HG02852 (cell line): ENCODE measurements at regions not wholly inside any gene's neighbourhood (a gene's known extent, or its start where the extent isn't known, plus 50 kb on each side); places are given as distances from the start of the nearest gene placed in this dataset.

Source experiments
- ATAC-seq: cut with Tn5 transposase; IDR thresholded peaks from one replicate; pipeline ENCODE4 v1.9.1; 2021; ENCODE audit warnings: mild to moderate bottlenecking, moderate library complexity; ENCODE audit not compliant: unreplicated experiment

DNA sequence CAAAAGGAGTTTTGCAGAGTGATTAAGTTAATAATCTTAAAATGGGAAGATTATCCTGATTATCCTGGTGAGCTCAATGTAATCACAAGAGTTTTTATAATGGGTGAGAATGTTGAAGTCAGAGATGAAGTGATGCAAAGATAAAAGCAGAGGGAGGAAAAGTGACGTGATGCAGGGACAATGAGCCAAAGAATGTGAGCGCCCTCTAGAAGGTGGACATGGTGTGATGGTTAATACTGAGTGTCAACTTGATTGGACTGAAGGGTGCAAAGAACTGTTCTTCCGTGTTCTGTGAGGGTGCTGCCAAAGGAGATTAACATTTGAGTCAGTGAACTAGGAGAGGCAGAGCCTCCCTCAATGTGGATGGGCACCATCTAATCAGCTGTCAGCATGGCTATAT is 569.6 kb upstream of the AGTR1 start:
- ATAC-seq: no peak

DNA sequence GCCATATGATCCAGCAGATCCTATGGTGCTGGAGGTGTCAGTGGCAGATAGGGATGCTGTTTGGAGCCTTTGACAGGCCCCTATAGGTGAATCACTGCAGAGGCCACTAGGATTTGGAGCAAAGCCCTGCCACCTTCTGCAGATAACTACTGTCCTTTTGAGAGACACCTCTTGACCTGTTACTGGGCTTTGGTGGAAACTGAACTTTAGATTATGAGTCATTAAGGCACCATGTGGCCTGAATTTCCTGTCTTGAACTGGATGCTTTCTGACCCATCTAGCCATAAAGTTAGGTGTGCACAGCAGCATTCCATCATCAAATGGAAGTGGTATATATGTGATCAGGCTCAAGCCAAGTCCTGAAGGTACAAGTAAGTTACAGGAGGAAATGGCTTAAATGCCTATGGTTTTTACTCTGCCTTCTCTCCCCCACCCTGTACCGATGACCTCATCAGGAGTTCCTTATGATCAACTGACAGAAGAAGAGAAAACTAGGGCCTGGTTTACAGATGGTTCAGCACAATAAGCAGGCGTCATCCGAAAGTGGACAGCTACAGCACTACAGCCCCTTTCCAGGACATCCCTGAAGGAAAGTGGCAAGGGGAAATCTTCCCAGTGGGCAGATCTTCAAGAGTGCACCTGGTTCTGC is 565.6 kb upstream of the AGTR1 start:
- no peak for ATAC-seq

DNA sequence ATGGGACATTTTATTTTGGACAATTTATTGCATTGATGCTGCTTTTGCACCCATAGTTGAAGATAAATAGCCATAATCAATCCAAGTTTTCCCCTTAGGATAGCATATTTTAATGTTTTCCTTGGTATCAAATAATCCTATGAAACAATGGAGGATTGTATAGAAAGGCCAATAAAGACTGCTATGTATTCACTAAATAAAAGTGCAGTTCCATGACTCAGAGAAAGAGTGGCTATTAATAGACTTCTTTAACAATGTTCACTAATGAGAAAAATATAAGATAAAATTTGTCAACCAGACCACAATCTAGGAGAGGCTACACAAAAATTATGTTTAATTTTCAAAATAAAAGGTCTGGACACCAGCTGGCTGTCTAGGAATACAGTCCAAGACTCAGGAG is 560.9 kb upstream of the AGTR1 start:
- ATAC-seq: no peak

DNA sequence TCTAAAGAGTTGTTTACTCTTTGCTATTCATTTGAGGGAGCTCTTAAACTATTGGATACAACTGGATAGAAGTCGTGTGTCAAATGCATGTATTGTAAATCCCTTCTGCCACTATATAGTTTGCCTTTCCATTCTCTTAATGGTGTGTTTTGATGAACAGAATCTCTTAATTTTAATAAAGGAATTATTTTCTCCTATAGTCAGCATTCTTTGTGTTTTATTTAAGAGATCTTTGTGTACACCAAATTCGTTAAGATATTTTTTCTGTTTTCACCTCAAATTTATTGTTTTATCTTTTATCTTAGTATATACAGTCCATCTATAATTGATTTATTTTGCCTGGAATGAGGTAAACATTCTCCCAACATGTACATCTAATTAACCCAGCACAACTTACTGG is 551.5 kb upstream of the AGTR1 start:
- no peak for ATAC-seq

DNA sequence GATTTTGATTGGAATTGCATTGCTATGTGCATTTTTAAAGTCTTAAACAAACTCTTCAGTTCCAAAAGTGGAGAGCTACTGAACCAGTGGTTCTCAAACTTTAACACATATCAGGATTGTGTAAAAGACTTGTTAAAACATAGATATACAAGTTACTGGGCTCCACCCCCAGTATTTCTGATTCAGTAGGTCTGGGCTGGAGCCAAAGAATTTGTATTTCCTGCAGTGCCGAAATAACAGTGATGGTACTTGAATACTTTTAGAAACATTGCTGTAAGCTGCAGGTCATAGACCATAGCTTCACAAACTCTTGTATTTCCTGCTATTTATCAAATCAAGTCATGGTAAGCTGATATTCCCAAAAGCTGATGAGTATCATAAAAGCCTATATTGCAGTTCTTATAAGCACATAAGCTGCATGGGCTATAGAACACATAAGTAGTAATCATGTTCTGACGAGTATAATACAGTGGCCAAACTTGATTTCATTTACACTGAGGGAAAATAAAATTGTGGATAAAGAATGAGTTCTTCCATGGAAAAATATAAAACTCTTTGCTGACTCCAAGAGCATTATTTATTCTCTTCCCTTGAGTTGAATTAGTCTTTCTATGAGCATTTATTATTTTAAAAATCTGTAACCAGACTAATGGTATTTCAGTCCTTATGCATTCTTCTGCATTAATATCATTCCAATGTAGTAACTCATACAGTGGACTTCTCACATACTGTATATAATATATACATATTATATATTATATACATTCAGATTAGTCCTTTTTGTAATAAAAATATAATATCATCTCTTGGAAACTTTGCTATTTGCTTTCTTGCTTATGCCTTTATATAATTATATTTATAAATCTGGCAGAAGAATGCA is 550.5 kb upstream of the AGTR1 start:
- no peak for ATAC-seq

DNA sequence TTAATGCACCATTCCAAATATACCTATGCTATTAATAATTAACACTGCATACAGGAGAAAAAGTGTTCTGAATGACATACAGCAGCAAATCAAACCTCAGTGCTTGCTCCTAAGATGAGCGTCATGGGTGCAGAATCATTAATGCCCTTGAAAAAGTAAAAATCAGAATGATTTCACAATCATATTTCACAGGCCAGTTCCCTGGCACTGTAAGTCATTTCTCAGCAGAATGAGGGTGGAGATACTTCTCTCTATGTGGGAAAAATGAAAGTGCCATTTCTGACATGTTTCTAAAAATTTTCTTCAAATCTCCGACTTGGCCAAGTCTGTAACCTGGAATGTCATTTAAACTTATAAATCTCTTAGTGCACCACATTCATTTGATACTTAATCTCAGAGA is 549.8 kb upstream of the AGTR1 start:
- no peak for ATAC-seq

DNA sequence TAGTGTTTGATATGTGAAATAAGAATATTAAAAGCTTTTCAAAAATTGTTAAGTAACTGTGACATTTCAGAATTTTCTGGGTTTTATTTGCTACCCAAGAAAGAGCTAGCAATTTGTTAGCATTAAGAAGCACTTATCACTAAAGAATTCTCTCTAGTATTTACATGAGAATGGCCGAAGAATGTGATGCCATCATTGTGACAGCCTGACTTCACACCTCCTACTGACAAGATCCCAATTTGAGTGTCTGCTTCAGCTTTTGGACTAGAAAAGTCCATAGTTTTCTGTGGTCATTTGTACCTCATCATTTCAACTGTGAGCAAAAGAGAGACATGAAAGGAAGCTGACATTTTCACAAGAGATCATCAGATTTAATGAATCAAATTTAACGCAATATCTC is 548.1 kb upstream of the AGTR1 start:
- no peak for ATAC-seq

DNA sequence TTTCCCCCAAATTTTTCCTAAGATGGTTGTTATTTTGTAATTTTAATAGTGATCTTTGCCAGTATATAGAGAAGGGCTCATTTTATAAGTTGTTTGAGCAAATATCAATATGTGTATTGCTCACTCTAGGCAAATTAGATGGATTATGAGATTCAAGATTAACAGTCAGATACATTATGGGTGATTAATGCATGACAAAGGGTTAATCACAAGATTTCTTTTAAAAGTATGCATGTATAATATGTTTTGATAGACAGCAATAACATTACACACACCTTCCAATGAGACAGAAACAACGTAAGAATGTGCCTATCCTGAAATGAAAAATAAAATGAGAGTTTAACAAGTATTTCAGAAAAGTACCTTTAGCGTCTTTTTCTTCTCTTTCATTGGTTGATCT is 547.6 kb upstream of the AGTR1 start:
- ATAC-seq: no peak

DNA sequence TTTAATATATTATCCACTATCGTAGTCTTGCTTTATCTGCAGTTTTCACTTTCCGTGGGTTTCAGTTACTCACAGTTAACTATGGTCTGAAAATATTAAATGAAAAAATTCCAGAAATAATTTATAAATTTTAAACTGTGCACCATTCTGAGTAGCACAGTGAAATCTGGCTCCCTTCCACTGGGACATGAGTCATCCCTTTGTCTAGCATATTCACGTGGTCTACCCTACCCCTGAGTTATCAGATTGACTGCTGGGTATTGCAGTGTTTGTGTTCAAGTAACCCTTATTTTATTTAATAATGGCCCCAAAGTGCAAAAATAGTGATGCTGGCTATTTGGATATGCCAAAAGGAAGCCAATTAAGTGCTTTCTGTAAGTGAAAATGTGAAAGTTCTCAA is 539.5 kb upstream of the AGTR1 start:
- no peak for ATAC-seq

DNA sequence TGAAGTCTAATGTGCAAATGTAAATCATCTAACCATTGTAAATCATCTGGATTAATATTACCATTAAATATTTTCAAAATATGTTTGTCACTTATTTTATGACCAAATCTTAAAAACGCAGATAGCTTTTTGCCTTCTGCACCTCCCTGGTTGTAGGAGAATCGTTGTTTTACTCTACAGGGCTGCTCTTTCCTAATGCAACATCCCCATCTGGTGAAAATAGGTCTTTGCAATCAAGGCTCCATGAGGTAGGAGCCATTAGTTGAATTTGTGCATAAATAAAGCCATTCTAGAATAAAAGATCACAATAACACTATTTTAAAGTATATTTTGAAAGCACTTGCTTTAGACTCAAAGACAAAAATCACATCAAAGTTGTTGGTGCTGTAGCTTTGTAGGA is 535.6 kb upstream of the AGTR1 start:
- ATAC-seq: no peak

DNA sequence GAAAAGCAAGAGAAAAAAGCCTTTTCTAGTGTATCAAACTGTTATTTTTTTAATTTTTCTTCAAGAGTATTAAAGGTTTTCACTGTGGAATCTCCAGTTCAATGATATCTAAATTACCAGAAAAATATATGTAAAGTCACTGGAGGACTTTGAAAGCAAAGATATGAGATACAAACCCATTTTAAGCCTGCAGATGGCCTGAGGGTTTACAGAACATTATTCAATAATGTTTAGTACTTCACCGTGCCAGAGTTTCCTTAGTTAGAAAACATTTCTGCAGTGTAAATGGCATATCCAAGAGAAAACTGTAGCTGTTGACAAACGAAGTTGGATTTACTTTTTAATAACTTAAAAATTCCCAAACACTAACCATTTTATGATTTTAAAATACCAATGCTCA is 529.4 kb upstream of the AGTR1 start:
- no peak for ATAC-seq

DNA sequence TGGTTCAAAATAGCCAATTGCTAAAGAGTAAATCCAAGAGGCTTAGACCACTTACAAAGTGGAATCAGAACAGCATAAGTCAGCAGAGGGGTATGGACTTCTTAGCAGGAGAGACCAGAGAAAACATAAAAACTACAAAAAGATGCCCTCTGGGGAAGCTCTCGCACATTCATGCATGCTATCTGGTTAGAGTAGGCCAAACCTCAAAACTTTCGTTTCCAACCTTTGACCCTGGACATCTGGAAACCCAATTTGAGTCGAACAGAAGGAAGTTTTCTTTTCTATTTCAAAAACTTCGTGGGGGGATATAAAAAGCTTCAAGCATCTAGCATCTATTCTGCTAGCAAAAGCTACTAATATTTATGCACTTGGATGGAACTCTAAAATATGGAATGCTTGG is 523.9 kb upstream of the AGTR1 start:
- ATAC-seq: no peak

DNA sequence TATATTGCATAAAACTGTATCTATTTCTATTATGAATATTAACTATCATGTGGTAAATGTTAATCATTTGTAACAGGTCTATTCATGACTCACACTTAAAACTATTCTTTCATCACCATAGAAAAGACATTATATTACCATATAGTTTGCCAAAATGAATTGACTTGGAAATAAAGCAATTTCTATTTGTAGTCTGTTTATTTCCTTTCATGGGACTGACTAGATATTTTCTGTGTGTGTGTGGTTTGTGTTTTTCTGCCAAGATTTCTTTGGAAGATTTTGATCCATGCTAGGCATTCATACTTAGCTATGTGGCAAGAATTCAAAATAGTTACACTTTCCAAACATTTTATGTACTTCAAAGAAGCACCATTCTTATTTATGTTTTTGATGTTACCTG is 522.5 kb upstream of the AGTR1 start:
- no peak for ATAC-seq

DNA sequence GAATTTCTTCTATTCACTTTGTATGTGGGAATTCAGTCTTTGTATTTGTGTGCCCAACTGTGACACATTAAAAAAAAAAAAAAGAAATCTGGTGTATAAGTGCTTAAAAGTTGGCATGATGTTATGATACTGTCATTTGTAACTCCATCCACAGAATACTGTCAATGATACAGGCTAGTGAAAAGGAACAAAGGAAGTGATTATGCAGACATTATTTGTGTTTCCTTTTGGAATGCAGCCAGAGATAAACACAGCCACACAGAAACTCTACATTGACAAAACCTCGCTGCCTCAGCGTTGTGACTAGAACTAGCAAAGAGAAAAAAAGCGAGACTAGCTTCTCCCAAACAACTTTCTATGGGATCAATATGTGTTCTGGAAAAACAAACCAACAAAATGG is 519.2 kb upstream of the AGTR1 start:
- no peak for ATAC-seq

DNA sequence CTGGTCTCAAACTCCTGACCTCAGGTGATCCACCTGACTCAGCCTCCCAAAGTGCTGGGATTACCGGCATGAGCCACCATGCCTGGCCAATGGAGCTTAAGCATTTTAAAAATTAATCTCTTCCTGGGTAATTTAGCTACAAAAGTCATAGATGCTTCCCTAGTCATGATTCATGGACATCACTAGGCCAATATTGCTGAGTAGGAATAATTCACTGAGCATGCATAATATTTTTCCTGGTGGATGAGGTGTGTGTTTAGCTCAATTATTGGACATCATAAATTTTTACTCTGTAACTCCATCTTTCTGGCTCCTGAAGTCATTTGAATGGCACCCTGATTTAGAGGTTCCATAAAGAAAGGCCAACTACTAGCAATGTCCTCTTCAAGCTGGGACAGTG is 512.9 kb upstream of the AGTR1 start:
- no peak for ATAC-seq

DNA sequence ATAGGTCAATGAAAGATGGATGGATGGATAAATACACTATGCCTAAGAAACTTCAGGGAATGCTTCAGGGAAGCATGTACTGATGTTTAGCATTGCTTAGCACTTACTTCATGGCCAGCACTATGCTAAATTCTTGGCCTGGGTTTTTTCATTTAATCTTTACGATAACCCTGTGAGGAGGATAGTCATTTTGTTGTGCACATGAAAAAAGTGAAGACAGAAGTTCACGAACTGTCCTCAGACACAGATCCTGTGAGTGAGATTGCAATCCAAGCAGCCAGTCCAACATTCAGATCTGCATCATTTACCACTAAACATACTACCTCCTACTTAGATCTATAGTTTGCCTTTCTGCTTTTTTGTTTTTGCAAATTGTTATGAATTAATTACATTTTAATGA is 510.8 kb upstream of the AGTR1 start:
- ATAC-seq: no peak

DNA sequence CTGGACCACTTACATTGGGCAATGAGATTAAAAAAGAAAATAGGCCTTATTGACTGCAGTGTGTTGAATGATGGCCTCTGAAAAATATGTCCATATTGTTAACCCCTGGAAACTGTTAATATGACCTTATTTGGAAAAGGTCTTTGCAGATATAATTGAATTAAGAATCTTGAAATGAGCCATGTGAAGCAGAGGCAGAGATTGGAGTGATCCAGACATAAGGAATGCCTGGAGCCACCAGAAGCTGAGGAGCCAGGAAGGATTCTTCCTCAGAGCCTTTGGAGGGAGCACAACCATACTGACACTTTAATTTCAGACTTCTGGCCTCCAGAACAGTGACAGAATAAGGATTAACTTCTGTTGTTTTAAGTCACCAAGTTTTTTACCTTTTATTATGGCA is 510.4 kb upstream of the AGTR1 start:
- ATAC-seq: no peak

DNA sequence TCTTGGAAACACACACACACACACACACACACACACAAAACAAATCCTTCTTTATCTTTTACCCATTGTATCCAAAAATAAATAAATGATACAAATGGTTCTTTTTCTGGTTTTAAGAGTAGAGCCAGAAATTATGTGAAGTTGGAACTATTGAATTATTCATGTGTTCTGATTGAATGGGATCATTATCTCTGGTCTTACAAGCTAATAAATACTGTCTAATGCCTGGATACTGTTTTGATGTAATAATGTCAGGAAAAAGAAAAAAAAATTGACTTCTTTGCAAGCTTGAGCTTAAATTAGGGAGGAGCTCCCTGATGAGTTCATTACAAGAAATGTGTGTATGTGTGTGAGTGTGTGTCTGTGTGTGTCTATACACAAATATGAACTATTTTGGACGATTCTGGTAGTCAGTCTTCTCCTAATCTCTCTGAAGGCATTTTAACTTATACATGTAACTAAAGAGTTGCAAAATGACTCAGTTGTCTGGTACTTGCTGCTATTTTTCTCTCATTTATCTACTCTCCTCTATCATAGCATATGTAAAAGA is 507.2 kb upstream of the AGTR1 start:
- ATAC-seq: no peak

DNA sequence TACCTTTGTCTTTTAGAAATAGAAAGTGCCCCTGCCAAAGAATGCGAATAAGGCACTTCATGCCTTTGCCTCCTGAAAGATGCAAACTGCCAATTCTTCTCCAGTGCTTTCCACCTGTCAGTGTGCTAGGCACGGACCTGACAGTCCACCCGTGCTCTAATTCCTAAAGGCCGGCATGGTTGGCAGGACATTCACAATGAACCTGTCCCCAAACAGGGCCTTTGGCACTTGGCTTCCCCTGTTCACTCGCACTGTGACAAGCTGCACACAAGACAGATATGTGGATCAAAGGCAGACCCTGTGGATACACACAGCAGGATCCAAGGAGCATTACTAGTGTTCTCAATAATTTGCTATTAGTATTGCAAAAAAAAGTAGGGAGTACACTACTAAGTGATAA is 505.7 kb upstream of the AGTR1 start:
- ATAC-seq: no peak

DNA sequence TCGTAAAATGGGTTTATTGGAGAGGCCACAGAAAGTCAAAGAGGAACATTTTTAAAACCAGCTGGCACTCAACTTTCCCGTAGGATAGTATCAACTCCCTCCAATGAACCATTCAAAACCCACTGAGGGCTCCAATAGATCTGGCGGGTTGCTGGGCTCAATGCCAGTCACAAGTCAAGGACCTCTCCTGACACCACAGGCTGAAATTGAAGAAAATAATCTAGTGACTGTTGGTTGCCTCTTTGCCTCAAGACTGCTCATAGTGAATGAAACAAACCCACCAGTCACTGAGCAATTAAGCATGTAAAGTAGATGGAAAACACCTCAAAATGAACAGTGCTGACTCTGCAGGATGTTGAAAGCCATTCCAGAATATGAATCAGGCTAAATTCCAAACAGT is 500.6 kb upstream of the AGTR1 start:
- ATAC-seq: no peak

DNA sequence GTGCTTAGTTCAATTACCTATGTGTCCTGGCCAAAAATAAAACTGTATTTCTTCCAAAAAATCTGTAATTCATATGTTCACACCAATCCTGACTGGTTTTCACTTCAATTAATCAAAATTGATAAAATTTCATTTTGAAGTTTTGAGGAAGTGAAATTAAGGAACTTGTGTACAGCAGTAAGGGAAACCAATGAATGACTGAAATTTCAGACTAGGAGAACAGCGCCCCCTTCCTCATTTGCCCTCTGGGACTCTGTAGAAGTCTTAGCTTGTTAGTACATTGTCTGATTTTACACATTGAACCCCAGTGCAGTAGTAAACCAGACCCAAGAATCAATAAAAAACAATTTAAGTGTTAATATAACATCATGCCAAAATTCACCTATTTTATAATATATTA is 495.3 kb upstream of the AGTR1 start:
- no peak for ATAC-seq

DNA sequence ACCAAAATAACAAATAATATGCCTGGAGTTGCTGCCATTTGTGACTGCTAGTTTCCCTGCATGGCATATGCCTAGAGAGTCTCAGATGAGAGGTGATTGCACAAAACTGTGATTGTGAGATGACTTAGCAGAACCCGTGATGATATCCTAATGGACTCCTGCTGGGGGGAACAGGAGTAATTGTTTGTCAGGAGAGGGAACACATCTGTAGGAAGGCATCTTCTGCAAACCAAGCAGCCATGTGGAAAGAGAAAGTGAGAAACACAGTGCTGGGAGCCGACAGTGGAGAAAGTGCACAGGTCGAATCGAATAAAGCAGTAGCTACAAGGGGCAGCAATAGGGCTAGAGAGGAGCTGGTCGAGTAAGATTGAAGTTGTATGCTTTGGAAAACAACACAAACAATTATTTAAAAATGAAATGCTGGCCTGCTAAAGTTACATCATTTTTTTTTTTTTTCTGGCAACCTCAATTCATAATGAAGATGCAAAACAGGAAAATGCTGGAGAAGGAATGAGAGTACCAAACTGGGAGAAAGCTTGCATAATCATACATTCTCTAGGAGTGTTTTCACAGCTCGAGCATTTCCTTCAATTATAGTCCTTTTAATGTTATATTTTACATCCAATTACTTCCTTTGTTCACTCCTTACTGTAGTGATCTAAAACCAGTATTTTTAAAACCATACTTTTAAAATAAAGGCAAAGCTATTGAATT is 494.2 kb upstream of the AGTR1 start:
- ATAC-seq: no peak
